ENCODE measurements at regions not wholly inside any gene's neighbourhood (a gene's known extent, or its start where the extent isn't known, plus 50 kb on each side); places are given as distances from the start of the nearest gene placed in this dataset.

- no peak for TF ChIP-seq CTCF (IDR thresholded peaks at IDR 0.05)
- TF ChIP-seq MLX (CRISPR knock-in tag; IDR thresholded peaks at IDR 0.05), result no peak
- TF ChIP-seq GABPB1 (CRISPR knock-in tag; IDR thresholded peaks at IDR 0.05), result no peak
- TF ChIP-seq FOXP4 (CRISPR knock-in tag; IDR thresholded peaks at IDR 0.05), result no peak
- TF ChIP-seq FOXJ3 (CRISPR knock-in tag; IDR thresholded peaks at IDR 0.05; ENCODE audit: borderline replicate concordance), result no peak
- TF ChIP-seq CREB1 (CRISPR knock-in tag; IDR thresholded peaks at IDR 0.05), result no peak
- TF ChIP-seq JUN (CRISPR knock-in tag; IDR thresholded peaks at IDR 0.05), result no peak
- TF ChIP-seq AR (CRISPR knock-in tag; IDR thresholded peaks at IDR 0.05), result no peak
- no peak for TF ChIP-seq ZNF281 (CRISPR knock-in tag; IDR thresholded peaks at IDR 0.05)
Measured at GRCh38 chr13:54133746-54134145, 1105.1 kb downstream of the OLFM4 start.
